ENCODE measurements at regions not wholly inside any gene's neighbourhood (a gene's known extent, or its start where the extent isn't known, plus 50 kb on each side); places are given as distances from the start of the nearest gene placed in this dataset.

DNA sequence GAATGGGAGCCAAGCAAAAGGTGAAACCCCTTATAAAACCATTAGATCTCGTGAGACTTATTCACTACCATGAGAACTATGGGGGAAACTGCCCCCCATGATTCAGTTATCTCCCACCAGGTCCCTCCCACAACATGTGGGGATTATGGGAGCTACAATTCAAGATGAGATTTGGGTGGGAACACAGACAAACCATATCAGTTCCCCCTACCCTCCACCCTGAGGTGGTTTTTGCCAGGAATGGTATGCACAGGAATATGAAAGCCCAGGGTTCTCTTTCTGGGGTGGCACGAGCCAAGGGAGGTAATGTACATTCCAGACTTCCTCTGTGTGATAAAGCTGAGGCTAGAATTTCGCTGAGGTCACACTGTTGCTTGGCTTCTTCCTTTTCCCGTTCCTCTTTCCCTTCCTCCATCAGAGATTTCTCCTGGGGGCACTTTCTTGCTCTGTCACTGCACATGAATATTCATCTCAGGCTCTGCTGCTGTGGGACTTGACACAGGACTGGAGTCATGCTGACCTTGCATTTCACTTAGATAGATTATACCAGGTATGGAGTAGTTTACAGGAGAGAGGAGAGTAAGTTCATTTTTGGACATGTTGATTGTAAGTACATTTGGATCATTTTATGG, 347.0 kb upstream of the MTPN start:
- DNase-seq (ENCODE audit: low spot score) = no peak

DNA sequence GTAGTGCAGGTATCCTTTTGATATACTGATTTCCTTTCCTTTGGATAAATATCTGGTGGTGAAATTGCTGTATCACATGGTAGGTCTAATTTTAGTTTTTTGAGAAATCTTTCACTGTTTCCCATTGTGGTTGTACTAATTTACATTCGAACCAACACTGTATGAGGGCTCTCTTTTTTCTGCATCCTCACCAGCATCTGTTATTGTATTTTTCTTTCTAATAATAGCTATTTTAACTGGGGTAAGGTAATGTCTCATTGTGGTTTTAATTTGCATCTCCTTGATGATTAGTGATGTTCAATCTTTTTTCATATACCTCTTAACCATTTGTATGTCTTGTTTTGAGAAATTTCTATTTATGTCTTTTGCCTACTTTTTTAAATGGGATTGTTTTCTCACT, 335.4 kb upstream of the MTPN start:
- DNase-seq (ENCODE audit: low spot score) = no peak

DNA sequence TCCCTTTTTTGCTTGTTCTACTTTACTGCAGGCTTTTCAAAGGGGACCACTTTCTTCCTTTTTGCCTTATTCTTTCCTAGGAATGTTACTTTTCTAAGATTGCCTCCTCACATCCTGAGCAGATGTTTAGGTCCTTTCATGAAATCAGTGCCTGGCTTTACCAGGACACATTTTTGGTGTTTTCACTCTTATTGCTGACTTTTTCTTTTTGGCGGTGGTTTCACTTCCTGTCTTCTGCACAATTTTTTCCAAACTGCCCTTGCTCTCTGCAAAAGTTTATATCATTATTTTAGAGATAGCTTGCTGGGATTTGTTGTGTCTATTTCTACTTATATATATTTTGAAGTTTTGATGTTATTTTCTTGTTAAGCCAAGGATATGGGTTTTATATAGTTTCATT, 332.2 kb upstream of the MTPN start:
- no peak for DNase-seq (ENCODE audit: low spot score)

GRCh38 chr7:136308230-136308629, 331.1 kb upstream of the MTPN start:
- DNase-seq (ENCODE audit: low spot score) = no peak

- DNase-seq (ENCODE audit: low spot score) = no peak
These were observed 326.0 kb upstream of the MTPN start for GRCh38 chr7:136303162-136303561.

DNA sequence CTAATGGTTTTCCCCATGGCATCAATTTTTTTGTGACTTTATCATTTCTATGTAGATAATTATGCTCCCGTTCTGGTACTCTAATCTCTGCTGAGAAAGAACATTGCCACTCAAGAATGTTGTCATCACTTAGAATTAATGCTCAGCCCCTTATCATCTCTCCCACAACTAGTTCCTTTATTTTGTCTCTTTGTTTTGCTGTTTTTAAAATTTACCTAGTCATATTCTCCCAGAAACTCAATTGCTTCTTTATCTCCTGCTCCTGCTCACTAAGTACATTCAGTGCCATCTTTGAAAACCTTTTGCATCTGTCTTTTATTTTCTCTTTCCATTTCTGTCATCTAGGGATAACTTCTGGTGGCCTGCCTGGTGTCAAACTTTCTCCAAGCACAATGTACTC, 324.9 kb upstream of the MTPN start:
- no peak for DNase-seq (ENCODE audit: low spot score)

DNA sequence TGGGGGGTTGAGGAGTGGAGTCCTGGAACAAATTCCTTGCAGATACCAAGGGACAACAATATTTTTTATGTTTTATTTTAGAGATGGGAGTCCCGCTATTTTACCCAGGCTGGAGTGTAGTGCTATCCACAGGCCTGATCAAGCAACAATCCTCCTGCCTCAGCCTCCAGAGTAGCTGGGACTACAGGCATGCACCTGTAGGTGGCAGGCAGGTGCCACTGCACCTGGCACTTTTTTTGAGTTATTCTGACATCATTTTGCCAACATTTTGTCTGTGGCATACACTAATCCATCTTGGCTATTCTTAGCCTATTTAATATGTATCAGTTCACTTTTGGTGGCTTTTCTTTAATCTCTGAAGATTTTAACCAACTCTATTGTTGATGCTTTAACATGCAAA, 317.8 kb upstream of the MTPN start:
- no peak for DNase-seq (ENCODE audit: low spot score)

GRCh38 chr7:136293841-136294391, 316.8 kb upstream of the MTPN start:
- no peak for DNase-seq (ENCODE audit: low spot score)

- DNase-seq (ENCODE audit: low spot score) = no peak
These were observed 316.1 kb upstream of the MTPN start for GRCh38 chr7:136293272-136293671.

GRCh38 chr7:136292365-136292764, 315.2 kb upstream of the MTPN start:
- DNase-seq (ENCODE audit: low spot score) = no peak

- no peak for DNase-seq (ENCODE audit: low spot score)
These were observed 313.2 kb upstream of the MTPN start for GRCh38 chr7:136290351-136290750.

DNA sequence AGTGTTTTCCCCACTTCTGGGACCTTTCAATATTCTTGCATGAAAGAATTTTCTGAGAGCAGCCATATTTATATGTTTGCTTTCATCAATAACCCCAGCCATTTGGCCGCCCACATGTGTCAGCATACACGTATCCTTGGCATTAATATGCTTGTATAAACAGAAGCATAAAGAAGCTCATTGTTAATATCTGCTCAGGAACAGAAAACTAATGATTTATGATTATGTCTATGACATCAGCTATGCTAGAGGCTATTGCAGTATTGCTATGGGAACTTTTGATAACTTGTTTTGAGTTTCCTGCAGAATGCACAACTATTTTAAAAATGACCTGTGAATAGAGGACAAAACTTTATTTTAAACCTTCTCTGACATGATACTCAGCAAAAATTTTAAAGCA, 300.9 kb upstream of the MTPN start:
- no peak for DNase-seq (ENCODE audit: low spot score)

DNA sequence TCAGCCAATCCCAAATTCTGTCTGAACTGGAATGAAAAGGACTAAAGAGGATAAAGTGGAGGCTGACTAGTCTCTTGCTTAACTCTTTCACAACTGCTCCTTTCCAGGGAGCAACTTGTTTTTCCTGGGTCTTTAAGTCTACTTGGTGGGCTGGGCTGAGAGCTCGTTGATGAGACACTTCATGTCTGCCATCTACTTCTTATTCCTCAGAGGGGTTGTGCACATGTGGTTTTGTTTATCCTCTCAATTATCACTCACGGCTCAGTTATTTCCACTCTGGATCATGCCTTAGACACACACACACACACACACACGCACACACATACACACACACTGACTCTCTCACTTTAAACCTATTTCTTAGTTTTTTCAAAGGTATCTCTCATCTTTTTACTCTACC, 298.6 kb upstream of the MTPN start:
- no peak for DNase-seq (ENCODE audit: low spot score)

DNA sequence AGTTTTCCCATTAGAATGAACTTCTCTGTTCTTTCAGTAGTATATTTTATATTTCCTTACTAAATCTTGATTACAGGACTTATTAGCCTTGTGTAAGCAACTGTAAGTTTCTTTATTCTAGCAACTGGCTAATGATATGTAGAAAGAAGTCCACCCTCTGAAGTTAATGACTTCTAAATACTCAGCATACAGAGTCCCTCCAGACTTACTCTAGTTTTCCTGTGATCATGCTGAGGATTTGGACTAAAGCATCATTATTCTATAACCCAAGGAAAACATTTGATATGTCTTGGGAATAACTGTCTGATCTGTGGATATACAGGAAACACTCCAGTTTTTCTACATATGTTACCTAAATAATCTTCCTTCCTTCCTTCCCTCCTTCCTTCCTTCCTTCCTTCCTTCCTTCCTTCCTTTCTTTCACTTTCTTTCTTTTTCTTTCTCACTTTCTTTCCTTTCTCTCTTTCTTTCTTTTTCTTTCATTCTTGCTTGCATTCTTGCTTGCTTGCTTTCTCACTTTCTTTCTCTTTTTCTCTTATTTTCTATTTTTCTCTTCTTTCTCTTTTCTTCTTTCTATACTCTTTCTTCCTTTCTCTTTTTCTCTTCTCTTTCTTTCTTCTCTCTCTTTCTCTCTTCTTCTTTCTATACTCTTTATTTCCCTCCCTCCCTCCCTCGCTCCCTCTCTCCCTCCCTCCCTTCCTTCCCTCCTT, 297.6 kb upstream of the MTPN start:
- no peak for DNase-seq (ENCODE audit: low spot score)

- DNase-seq (ENCODE audit: low spot score) = no peak
These were observed 295.8 kb upstream of the MTPN start for GRCh38 chr7:136272934-136273333.

DNA sequence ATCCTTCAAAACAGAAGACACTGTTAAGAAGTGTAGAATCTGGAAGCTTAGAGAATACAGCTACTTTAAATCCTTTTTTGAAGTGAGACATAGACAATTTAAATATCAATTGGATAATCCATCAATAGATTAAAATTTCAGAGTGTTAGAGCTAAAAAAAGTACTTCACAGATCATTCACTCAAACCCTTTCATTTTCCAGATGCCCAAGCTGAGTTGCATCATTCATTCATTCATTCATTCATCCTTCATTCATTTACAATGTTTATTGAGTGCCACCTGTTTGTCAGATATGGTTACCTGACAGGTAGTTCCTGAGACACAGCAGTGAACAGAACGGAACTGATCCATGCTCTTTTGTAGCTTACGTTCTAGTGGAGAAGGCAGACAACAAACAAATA, 290.7 kb upstream of the MTPN start:
- no peak for DNase-seq (ENCODE audit: low spot score)

DNA sequence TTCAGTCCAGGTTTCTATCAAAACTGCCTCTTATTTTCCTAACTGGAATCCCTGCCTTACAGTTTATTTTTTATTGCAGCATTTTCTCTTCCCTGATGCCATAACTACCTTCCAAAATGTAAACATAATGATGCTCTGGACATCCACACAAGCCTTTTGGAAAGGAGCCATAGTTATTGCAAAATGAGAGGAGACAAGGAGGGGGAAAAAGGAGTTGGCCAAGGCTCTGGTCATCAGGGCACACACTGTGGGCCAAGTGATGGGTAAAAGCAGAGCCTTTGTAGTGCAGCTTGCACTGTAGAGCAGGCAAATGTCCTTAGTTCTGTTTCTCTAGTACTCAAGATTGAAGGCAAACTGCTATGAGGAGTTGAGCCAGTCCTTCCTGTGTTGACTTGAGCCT, 289.3 kb upstream of the MTPN start:
- DNase-seq (ENCODE audit: low spot score) = no peak

DNA sequence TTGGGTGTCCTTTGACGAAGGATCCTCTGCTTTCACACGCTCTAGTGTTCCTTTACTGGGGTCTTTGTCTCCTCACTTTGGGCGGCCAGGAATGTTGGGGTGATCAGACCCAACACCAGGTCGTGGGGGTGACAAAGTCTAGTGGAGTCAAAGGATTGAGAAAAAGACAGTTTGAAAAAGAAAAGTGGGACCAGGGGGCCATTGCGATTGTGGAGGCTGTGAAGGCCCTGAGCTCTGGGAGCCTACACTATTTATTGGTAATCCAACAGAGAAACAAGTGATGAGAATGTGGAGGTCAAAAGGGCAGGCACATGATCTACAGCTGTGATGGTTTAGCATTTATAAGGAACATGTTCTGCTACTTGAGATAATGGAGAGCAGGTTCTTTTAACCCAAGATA, 287.1 kb upstream of the MTPN start:
- peak; percentile 35 for DNase-seq (ENCODE audit: low spot score)

- peak; percentile 82 for DNase-seq (ENCODE audit: low spot score)
These were observed 286.1 kb upstream of the MTPN start for GRCh38 chr7:136263112-136263860.

GRCh38 chr7:136260591-136260990, 283.4 kb upstream of the MTPN start:
- DNase-seq (ENCODE audit: low spot score) = peak; percentile 85

DNA sequence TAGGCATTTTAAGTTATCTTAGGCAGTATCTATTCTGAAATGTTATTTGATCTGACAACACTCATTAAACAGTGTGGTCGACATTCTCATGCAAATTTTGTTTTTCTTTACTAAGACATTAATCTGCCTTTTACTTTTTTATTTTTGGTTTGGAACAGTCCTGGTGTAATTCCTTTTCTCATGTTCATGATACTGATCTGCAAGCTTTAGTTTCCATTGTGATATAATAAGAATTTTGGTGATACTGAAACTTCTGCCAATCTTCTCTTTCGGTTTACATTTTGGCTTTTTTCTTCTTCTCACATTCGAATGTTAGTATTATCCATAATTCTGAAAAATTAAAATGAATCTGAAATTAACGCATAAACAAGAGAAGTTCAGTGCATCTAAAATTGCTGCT, 281.9 kb upstream of the MTPN start:
- no peak for DNase-seq (ENCODE audit: low spot score)

- no peak for DNase-seq (ENCODE audit: low spot score)
These were observed 279.3 kb upstream of the MTPN start for GRCh38 chr7:136256491-136256890.

GRCh38 chr7:136254148-136254547, 277.0 kb upstream of the MTPN start:
- DNase-seq (ENCODE audit: low spot score) = no peak

Data from cerebellar cortex (tissue), 1 donor.